ENCODE measurements at regions not wholly inside any gene's neighbourhood (a gene's known extent, or its start where the extent isn't known, plus 50 kb on each side); places are given as distances from the start of the nearest gene placed in this dataset.

GRCh38 chr7:68978710-68979109 is 619.6 kb upstream of the AUTS2 start:
- DNase-seq (ENCODE audit: low spot score), result no peak

DNA sequence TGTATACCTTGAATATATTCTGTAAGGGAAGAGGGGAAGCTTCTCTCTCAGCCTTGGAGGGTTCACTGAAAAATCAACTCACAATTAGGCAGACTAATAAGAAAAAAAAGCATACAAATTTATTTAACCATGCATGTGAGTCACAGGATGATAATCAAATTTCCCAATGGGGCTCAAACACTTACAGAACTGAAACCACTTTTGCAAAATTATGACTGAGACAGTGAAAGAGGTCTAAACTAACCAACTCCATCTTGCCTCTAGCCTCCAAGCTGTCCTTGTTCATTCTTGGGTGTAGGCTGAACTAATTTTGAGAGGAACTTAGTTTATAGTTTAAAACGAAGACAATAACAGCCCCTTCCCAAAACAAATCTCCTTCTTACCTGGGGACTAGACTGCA is 618.3 kb upstream of the AUTS2 start:
- DNase-seq (ENCODE audit: low spot score), result no peak

DNA sequence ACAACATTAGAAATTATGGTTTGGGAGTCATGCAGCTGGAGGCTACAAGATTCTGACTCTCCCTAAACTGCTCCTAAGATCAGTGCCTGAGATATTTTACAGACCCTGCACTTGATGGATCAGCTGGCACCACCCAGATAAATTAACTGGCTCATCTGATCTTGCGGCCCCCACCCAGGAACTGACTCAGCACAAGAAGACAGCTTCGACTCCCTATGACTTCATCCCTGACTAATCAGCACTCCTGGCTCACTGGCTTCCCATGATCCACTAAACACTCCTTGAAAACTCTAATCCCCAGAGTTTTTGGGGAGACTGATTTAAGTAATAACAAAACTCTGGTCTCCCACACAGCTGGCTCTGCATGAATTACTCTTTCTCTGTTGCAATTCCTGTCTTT is 617.8 kb upstream of the AUTS2 start:
- peak; percentile 49 for DNase-seq (ENCODE audit: low spot score)

DNA sequence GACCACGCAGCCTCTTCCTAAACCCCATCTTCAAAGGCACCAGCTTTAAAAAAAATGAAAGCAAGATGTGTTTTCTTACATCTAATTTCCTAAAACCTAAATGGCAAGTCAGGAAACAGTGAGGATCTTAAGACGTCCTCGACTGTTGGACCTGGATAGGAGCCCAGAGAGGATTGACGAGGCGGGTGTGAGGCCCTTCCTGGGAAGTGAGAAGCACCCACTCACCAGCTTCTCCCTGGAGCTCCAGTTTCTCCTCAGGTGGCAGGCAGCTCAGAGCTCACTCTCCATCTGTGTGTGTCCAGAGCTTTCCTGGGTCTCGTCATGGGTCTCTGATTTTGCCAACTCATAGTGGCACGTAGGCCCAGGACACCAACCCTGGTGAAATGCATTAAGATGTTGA is 614.0 kb upstream of the AUTS2 start:
- DNase-seq (ENCODE audit: low spot score), result peak; percentile 23

GRCh38 chr7:68994841-68995240 is 603.4 kb upstream of the AUTS2 start:
- no peak for DNase-seq (ENCODE audit: low spot score)

DNA sequence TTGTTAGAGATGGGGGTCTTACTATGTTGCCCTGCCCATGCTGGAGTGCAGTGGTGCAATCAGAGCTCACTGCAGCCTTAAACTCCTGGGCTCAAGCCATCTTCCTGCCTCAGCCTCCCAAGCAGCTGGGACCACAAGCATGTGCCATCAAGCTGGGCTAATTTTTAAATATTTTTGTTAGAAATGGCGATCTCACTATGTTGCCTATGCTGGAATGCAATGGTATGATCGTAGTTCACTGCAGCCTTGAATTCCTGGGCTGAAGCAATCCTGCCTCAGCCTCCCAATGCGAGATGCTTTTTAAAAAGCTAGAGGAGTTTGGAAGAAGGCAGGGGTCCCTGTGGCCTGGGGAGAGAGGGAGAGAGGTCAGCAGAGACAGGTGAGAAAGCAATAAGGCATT is 600.1 kb upstream of the AUTS2 start:
- DNase-seq (ENCODE audit: low spot score), result no peak

DNA sequence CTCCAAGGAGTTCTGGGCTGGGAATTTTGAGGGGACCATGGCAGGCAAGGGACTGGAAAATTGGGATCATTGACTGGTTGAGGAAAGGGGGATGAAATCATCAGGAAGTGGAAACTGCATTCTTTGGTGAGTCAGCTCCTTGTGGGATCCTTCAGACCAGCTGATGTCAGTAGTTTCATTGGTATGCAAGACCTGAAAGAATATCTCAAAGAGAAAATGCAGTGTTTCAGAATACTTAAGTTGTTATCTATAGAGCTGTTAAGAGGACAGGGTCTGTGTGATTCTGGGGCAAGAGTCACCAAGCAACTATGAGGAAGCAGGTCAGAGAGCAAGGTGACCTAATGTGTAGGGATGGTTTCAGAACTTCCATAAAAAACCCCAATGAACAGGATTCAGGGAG is 595.9 kb upstream of the AUTS2 start:
- no peak for DNase-seq (ENCODE audit: low spot score)

DNA sequence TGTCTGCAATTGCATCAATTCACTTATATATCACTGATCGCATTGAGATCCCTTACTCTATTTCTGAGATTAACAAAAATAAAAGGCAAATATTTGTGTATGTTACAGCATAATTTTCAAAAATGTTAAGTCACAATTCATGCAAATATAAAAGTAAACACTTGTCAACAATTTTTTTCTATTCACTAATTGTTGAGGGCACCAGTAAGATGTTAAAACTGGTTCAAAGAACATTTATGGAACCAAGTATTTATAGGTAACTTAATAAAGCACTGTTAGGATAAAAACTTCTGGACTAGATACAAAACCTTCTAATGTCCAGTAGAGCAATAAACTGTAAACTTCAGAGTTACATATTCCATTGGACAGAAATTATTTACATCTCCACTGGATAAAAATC is 586.1 kb upstream of the AUTS2 start:
- no peak for DNase-seq (ENCODE audit: low spot score)

- DNase-seq (ENCODE audit: low spot score), result no peak
Measured at GRCh38 chr7:69017208-69017607, 581.1 kb upstream of the AUTS2 start.

GRCh38 chr7:69018200-69018599 is 580.1 kb upstream of the AUTS2 start:
- DNase-seq (ENCODE audit: low spot score), result no peak

GRCh38 chr7:69019437-69019836 is 578.8 kb upstream of the AUTS2 start:
- no peak for DNase-seq (ENCODE audit: low spot score)

DNA sequence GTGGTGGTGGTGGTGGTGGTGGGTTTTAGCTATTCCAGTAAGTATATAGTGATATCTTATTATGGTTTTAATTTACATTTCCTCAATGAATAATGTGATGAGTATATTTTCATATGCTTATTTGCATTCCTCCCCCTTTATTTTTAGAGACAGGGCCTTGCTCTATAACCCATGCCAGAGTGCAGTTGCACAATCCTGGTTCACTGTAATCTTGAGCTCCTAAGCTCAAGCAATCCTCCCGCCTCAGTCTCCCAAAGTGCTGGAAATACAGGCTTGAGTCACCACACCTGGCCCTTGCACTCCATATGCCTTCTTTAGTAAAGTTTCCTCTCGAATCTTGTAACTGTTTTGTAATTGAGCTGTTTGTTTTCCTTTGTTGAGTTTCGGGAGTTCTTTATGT is 577.7 kb upstream of the AUTS2 start:
- peak; percentile 69 for DNase-seq (ENCODE audit: low spot score)

DNA sequence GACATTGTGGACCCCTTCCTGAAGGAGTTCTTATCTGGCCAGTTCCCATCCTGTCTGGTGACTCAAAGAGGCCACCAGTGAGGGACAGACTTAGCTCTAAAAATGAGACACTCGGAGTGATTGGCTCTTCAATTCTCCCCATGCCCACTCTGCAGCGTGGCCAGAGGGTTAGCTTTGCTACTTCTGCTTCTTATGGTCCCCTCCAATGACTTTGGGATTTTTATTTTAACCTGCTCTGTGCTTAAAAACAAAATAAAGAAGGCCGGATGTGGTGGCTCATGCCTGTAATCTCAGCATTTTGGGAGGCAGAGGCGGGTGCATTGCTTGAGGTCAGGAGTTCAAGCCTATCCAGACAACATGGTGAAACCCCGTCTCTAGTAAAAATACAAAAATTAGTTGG is 573.0 kb upstream of the AUTS2 start:
- DNase-seq (ENCODE audit: low spot score), result no peak

DNA sequence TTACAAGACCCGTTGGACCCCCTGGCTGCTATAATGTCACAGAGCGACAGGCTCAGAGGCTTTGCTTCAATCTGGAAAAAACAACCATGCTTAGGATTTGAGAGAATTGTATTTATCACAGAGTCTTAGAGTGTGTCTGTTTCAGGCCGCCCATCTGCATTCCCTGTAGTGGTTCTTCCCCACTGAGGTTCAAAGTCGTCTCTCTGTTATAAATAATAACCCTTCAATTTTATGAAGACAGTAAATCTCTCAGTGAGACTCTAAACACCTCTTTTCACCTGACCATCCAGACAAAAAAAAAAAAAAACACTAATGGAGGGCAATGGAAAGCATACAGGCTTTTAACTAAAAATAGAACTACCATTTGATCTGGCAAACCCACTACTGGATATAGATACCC is 565.4 kb upstream of the AUTS2 start:
- no peak for DNase-seq (ENCODE audit: low spot score)

DNA sequence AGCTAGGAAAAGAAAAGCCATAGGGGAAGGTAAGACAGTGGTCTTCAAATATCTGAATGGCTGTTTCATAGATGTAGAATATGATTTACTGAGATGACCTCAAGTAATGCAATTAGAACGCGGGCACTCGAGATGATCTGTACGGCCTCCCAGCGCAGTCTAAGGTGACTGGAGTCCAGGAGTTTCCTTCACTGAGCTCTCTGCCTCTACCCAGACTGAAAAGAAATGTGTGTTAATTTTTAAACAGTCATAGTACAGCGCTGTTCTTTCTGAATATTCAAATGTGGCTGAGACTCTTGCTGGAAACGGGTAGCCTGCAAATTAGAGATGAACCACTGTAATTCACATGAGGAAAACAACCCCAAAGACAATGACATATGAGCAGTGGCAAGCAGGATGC is 562.4 kb upstream of the AUTS2 start:
- no peak for DNase-seq (ENCODE audit: low spot score)

- no peak for DNase-seq (ENCODE audit: low spot score)
Measured at GRCh38 chr7:69036301-69036700, 562.0 kb upstream of the AUTS2 start.

GRCh38 chr7:69038915-69039314 is 559.4 kb upstream of the AUTS2 start:
- no peak for DNase-seq (ENCODE audit: low spot score)

DNA sequence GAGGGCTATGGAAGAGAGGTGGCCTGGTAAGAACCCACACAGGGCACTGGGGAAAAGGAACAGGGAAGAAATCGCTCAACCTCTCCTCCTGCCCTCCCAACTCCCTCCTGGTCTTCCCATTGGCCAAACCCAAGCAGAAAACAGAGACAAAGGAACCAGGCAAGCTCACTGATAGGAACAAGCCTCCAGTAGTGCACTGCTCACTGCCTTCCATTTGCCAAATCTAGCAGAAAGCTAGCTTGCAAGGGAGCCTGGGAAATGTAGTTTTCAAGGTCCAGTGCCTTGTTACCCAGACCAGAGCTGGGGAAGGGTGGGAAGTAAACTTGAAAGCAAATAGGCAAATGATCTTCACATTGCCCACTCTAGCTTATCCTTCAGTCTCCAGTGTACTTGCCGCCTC is 556.1 kb upstream of the AUTS2 start:
- no peak for DNase-seq (ENCODE audit: low spot score)

DNA sequence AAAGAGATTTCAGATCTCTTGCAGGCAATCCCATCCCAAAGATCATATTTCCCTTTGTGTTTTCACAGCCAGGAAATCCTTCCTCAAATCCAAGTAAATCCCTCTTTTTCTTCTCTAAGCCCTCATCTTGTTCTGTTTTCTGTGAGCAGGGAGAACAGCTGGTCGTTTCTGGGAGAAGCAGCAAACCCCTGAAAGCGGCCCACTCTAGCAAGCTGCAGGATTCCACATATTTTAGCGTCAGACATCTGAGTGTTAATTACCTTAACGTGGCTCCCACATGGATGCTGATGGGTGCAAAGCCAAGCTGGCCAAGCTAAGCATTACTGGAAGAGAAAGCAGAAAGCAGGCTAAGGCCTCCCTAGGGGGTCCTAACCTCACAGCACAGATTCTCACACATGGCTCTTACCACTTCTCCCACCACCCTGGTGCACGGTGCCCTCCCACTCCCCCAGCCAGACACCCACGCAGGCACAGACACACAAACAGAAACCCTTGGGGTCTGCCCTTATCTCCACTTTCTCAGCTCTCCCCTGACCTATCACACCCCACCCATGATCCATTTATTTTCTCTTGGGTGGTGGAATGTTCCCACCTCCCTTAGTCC is 551.0 kb upstream of the AUTS2 start:
- DNase-seq (ENCODE audit: low spot score), result peak; percentile 7

- DNase-seq (ENCODE audit: low spot score), result no peak
Measured at GRCh38 chr7:69049326-69049725, 548.9 kb upstream of the AUTS2 start.

DNA sequence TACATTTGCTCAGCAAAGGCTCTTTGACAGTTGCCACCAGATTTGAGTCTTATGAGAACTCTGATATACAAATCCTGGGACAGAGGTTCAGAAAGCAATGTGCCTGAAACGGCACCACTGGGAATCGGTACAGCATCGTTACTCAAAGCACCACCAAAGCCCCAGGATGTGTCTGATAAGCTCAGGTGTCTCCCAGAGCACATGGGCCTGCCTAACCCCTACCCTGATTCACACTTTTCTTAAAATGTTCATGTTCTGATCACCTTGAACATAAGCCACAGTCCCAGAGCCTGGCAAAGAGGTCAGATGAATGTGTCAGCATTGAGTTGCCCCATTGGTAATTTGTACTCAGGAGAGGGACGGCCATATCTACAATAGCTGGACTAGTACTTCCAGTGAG is 545.8 kb upstream of the AUTS2 start:
- no peak for DNase-seq (ENCODE audit: low spot score)

- no peak for DNase-seq (ENCODE audit: low spot score)
Measured at GRCh38 chr7:69060516-69060915, 537.8 kb upstream of the AUTS2 start.

GRCh38 chr7:69062020-69062765 is 536.1 kb upstream of the AUTS2 start:
- DNase-seq (ENCODE audit: low spot score), result no peak

- DNase-seq (ENCODE audit: low spot score), result no peak
Measured at GRCh38 chr7:69067397-69067796, 530.9 kb upstream of the AUTS2 start.

Data from umbilical cord (tissue), 1 donor.